Colonic mucosa (tissue), 4 donors: ENCODE measurements at regions not wholly inside any gene's neighbourhood (a gene's known extent, or its start where the extent isn't known, plus 50 kb on each side); places are given as distances from the start of the nearest gene placed in this dataset.

Experiments
- DNase-seq: peaks from one replicate; pipeline ENCODE4 v3.0.0-alpha.2; 2020
- H3K27ac ChIP-seq: fragments of 200-600 bp; one replicate; pipeline ENCODE4 v1.8.0; 2021
- H3K27me3 ChIP-seq: fragments of 200-600 bp; one replicate; pipeline ENCODE4 v1.8.0; 2021
- H3K36me3 ChIP-seq: fragments of 200-600 bp; one replicate; pipeline ENCODE4 v1.8.0; 2021
- H3K4me1 ChIP-seq: fragments of 200-600 bp; one replicate; pipeline ENCODE4 v1.8.0; 2021; ENCODE audit warnings: mild to moderate bottlenecking
- H3K4me3 ChIP-seq: fragments of 200-600 bp; one replicate; pipeline ENCODE4 v1.8.0; 2021
- H3K9ac ChIP-seq, 2 donors: one replicate each; pipeline ENCODE4 v1.7.0; 2013; ENCODE audit warnings: control low read depth in 2 of 2, low read depth in 2 of 2, low read length in 2 of 2
- H3K9me3 ChIP-seq: fragments of 200-600 bp; one replicate; pipeline ENCODE4 v1.8.0; 2021
- CTCF ChIP-seq: fragments of 200-600 bp; IDR thresholded peaks from one replicate; pipeline ENCODE4 v1.8.0; 2022; ENCODE audit warnings: antibody characterized with exemption, mild to moderate bottlenecking
- intact Hi-C: fragments of 100-400 bp; cut with DNase I; formaldehyde crosslinking; loops from one replicate; pipeline ENCODE4 v1.14.1; 2022
- donor health status: healthy.
- donor health status: DM: no; HTN: no; CAD: no.
- donor health status: DM: no; HTN: no; CAD: no.

- Histone ChIP-seq H3K27me3 (no peaks in the 10 kb centered on the region), H3K36me3 (no peaks in the 10 kb centered on the region), H3K27ac (no peak overlapping the region), H3K9me3 (no peaks in the 10 kb centered on the region), H3K9ac (no peak overlapping the region), H3K4me3 (no peak overlapping the region), H3K4me1 (no peaks in the 10 kb centered on the region)
- no peak for DNase-seq
- TF ChIP-seq CTCF: no peak
- intact Hi-C loops: no loop called here
These were observed 260.2 kb upstream of the UBASH3B start for GRCh38 chr11:122395282-122395681.

GRCh38 chr11:122394313-122394712, 261.2 kb upstream of the UBASH3B start:
- Histone ChIP-seq H3K36me3 (no peaks in the 10 kb centered on the region), H3K4me3 (no peak overlapping the region), H3K27ac (no peak overlapping the region), H3K9ac (no peak overlapping the region), H3K27me3 (no peaks in the 10 kb centered on the region), H3K4me1 (no peaks in the 10 kb centered on the region), H3K9me3 (no peaks in the 10 kb centered on the region)
- intact Hi-C loops: no loop called here
- no peak for TF ChIP-seq CTCF
- DNase-seq: no peak

- H3K9ac ChIP-seq: no peak overlapping the region
- intact Hi-C loops: no loop called here
- no peak for TF ChIP-seq CTCF
These were observed 262.2 kb upstream of the UBASH3B start for GRCh38 chr11:122393209-122393860.

GRCh38 chr11:122392508-122392907, 263.0 kb upstream of the UBASH3B start:
- no peak overlapping the region for H3K27ac ChIP-seq
- no peak overlapping the region for H3K4me3 ChIP-seq
- no peaks in the 10 kb centered on the region for H3K4me1 ChIP-seq
- H3K27me3 ChIP-seq: no peaks in the 10 kb centered on the region
- TF ChIP-seq CTCF: no peak
- no peaks in the 10 kb centered on the region for H3K36me3 ChIP-seq
- no peaks in the 10 kb centered on the region for H3K9me3 ChIP-seq
- intact Hi-C loops: no loop called here
- no peak overlapping the region for H3K9ac ChIP-seq
- no peak for DNase-seq

More at GRCh38 chr11:122393209-122393860, 262.2 kb upstream of the UBASH3B start:
- H3K4me3 ChIP-seq: no peak overlapping the region
- DNase-seq: no peak
- H3K4me1 ChIP-seq: no peaks in the 10 kb centered on the region
- no peaks in the 10 kb centered on the region for H3K9me3 ChIP-seq
- H3K27me3 ChIP-seq: no peaks in the 10 kb centered on the region
- no peaks in the 10 kb centered on the region for H3K36me3 ChIP-seq
- H3K27ac ChIP-seq: no peak overlapping the region

- Histone ChIP-seq H3K4me1 (no peaks in the 10 kb centered on the region), H3K27ac (no peak overlapping the region), H3K9ac (no peak overlapping the region), H3K9me3 (no peaks in the 10 kb centered on the region), H3K27me3 (no peaks in the 10 kb centered on the region), H3K4me3 (no peak overlapping the region), H3K36me3 (no peaks in the 10 kb centered on the region)
- no peak for TF ChIP-seq CTCF
- intact Hi-C loops: no loop called here
- no peak for DNase-seq
These were observed 264.5 kb upstream of the UBASH3B start for GRCh38 chr11:122391049-122391448.
